GM20431 (cell line): ENCODE measurements at regions not wholly inside any gene's neighbourhood (a gene's known extent, or its start where the extent isn't known, plus 50 kb on each side); places are given as distances from the start of the nearest gene placed in this dataset.

ENCODE experiments used
- in situ Hi-C: fragments of 300-500 bp; cut with MseI, MboI; formaldehyde crosslinking; loops from one replicate; pipeline ENCODE4 v1.15.0; 2020; ENCODE audit warnings: low sequenced_read_pairs; ENCODE audit not compliant: unreplicated experiment

GRCh38 chr2:18473241-18474181 lies 86.9 kb downstream of the RDH14 start:
- in situ Hi-C loops = no loop called here

- in situ Hi-C loops = no loop called here
Measured at GRCh38 chr2:18467749-18468360, 92.6 kb downstream of the RDH14 start.

GRCh38 chr2:18465979-18466378 lies 94.5 kb downstream of the RDH14 start:
- in situ Hi-C loops = no loop called here

GRCh38 chr2:18464913-18465312 lies 95.5 kb downstream of the RDH14 start:
- in situ Hi-C loops = no loop called here

GRCh38 chr2:18456026-18456425 lies 104.4 kb downstream of the RDH14 start:
- in situ Hi-C loops = no loop called here

GRCh38 chr2:18455236-18455862 lies 105.1 kb downstream of the RDH14 start:
- in situ Hi-C loops = no loop called here

- in situ Hi-C loops = no loop called here
Measured at GRCh38 chr2:18454692-18455235, 105.7 kb downstream of the RDH14 start.

GRCh38 chr2:18446715-18447114 lies 113.7 kb downstream of the RDH14 start:
- in situ Hi-C loops = no loop called here

- in situ Hi-C loops = no loop called here
Measured at GRCh38 chr2:18445433-18446320, 114.8 kb downstream of the RDH14 start.

GRCh38 chr2:18444806-18445205 lies 115.6 kb downstream of the RDH14 start:
- in situ Hi-C loops = no loop called here

- in situ Hi-C loops = no loop called here
Measured at GRCh38 chr2:18441583-18441982, 118.9 kb downstream of the RDH14 start.

GRCh38 chr2:18440777-18441176 lies 119.7 kb downstream of the RDH14 start:
- in situ Hi-C loops = no loop called here

GRCh38 chr2:18440141-18440661 lies 120.3 kb downstream of the RDH14 start:
- in situ Hi-C loops = no loop called here

GRCh38 chr2:18439716-18440115 lies 120.7 kb downstream of the RDH14 start:
- in situ Hi-C loops = no loop called here

- in situ Hi-C loops = no loop called here
Measured at GRCh38 chr2:18437909-18438308, 122.5 kb downstream of the RDH14 start.

- in situ Hi-C loops = no loop called here
Measured at GRCh38 chr2:18436503-18437005, 123.9 kb downstream of the RDH14 start.

GRCh38 chr2:18435426-18436037 lies 124.9 kb downstream of the RDH14 start:
- in situ Hi-C loops = no loop called here

GRCh38 chr2:18433872-18434271 lies 126.6 kb downstream of the RDH14 start:
- in situ Hi-C loops = no loop called here

- in situ Hi-C loops = no loop called here
Measured at GRCh38 chr2:18432999-18433398, 127.5 kb downstream of the RDH14 start.
